ENCODE measurements at regions not wholly inside any gene's neighbourhood (a gene's known extent, or its start where the extent isn't known, plus 50 kb on each side); places are given as distances from the start of the nearest gene placed in this dataset.

- TF ChIP-seq CTCF (IDR thresholded peaks at IDR 0.05), result no peak
- no peak for TF ChIP-seq POLR2A (IDR thresholded peaks at IDR 0.05)
Observed at GRCh38 chr4:140239311-140239710, 85.3 kb upstream of the MAML3 start.

All from body of pancreas (tissue), 4 donors.